GM12878 (cell line): ENCODE measurements at regions not wholly inside any gene's neighbourhood (a gene's known extent, or its start where the extent isn't known, plus 50 kb on each side); places are given as distances from the start of the nearest gene placed in this dataset.

Experiments
- ATAC-seq: fragments of 200-7000 bp; cut with Tn5 transposase; 3 replicates; pipeline ENCODE4 v1.9.1; 2020; ENCODE audit warnings: mild to moderate bottlenecking, moderate library complexity
- BruUV-seq: library from RNA; stranded (reverse); fragments of 400-500 nt; replicated peaks from 2 replicates; lab custom pipeline; 2021; lab: Mats Ljungman, UMichigan
- CTCF ChIA-PET: fragments of 300-600 bp; sonication (Branson Sonifier 250); formaldehyde crosslinking; extraction: SDS; loops from one replicate; lab custom pipeline; 2021; ENCODE audit warnings: inconsistent platforms; lab: Yijun Ruan, JAX
- POLR2A ChIA-PET: fragments of 350-600 bp; formaldehyde crosslinking; extraction: SDS; loops from one replicate; lab custom pipeline; 2021; ENCODE audit warnings: inconsistent platforms; lab: Charles Lee
- RAD21 ChIA-PET: fragments of 300-600 bp; sonication (Branson Sonifier 250); formaldehyde crosslinking; loops from one replicate; lab custom pipeline; 2023; ENCODE audit warnings: antibody characterized with exemption; ENCODE audit not compliant: unreplicated experiment; lab: Charles Lee
- SMC1A ChIA-PET: fragments of 300-600 bp; sonication (Branson Sonifier 250); formaldehyde crosslinking; loops from one replicate; lab custom pipeline; 2023; ENCODE audit not compliant: unreplicated experiment, uncharacterized antibody; lab: Charles Lee
- DNase-seq: peaks from one replicate; pipeline ENCODE4 v3.0.0-alpha.2; 2011; ENCODE audit warnings: low read depth, low spot score
- FAIRE-seq: peaks from 3 replicates; lab custom pipeline; 2011; peaks lifted over from hg19 to GRCh38; lab: Jason Lieb, UNC
- H2AFZ ChIP-seq: 2 replicates; pipeline ENCODE4 v1.6.0; 2011; ENCODE audit warnings: low read depth, low read length, control low read depth; ENCODE audit not compliant: control insufficient read depth
- H3K27ac ChIP-seq: 2 replicates; pipeline ENCODE4 v1.5.1; 2011; ENCODE audit warnings: control low read depth; ENCODE audit not compliant: control insufficient read depth, insufficient read depth
- H3K27me3 ChIP-seq, 2 experiments: replicated peaks in 1 of 2; 2 replicates each; pipeline versions ENCODE4 v1.6.0 to v1.6.1; 2011; ENCODE audit warnings: low read length in 1 of 2; ENCODE audit not compliant: control insufficient read depth in 2 of 2, insufficient read depth in 2 of 2
- H3K36me3 ChIP-seq, 2 experiments: 2 replicates each; pipeline ENCODE4 v1.5.1; 2011; ENCODE audit warnings: low read length in 1 of 2; ENCODE audit not compliant: control insufficient read depth in 2 of 2, insufficient read depth in 2 of 2
- H3K4me1 ChIP-seq: 2 replicates; pipeline ENCODE4 v1.6.1; 2011; ENCODE audit warnings: mild to moderate bottlenecking, low read length, moderate library complexity, mixed read lengths; ENCODE audit not compliant: control insufficient read depth, insufficient read depth
- H3K4me2 ChIP-seq: 2 replicates; pipeline ENCODE4 v1.6.0; 2011; ENCODE audit warnings: control low read depth; ENCODE audit not compliant: control insufficient read depth, insufficient read depth
- H3K4me3 ChIP-seq: fragments of 200-600 bp; sonication (generic); 2 replicates; pipeline ENCODE4 v1.5.1; 2016
- H3K79me2 ChIP-seq: 2 replicates; pipeline ENCODE4 v1.6.0; 2011; ENCODE audit warnings: low read length; ENCODE audit not compliant: control insufficient read depth, insufficient read depth
- H3K9ac ChIP-seq: 2 replicates; pipeline ENCODE4 v1.8.0; 2011; ENCODE audit warnings: low read length, control low read depth, mixed read lengths; ENCODE audit not compliant: control insufficient read depth, insufficient read depth
- H3K9me3 ChIP-seq: replicated peaks from 3 replicates; pipeline ENCODE4 v1.5.1; 2011; ENCODE audit warnings: mild to moderate bottlenecking, low read length; ENCODE audit not compliant: control insufficient read depth, insufficient read depth
- H4K20me1 ChIP-seq: 2 replicates; pipeline ENCODE4 v1.6.0; 2011; ENCODE audit not compliant: control insufficient read depth, insufficient read depth
- ETV6 ChIP-seq, 2 experiments: fragments of 450-650 bp in 1 of 2; IDR thresholded peaks in 1 of 2; conservative IDR thresholded peaks in 1 of 2; 2 replicates each; pipeline ENCODE4 v1.6.1; 2014; ENCODE audit warnings: antibody characterized with exemption in 1 of 2, borderline replicate concordance in 1 of 2, low read depth in 1 of 2, mild to moderate bottlenecking in 1 of 2, moderate library complexity in 1 of 2
- HDGF ChIP-seq: fragments of 450-650 bp; IDR thresholded peaks from 2 replicates; pipeline ENCODE4 v1.6.1; 2016; ENCODE audit warnings: antibody characterized with exemption
- IKZF2 ChIP-seq, 2 experiments: fragments of 450-650 bp; IDR thresholded peaks; 2 replicates each; pipeline ENCODE4 v1.6.1; 2017; ENCODE audit warnings: mild to moderate bottlenecking in 2 of 2, moderate library complexity in 2 of 2
- MEF2A ChIP-seq: IDR thresholded peaks from 2 replicates; pipeline ENCODE4 v1.6.1; 2011; ENCODE audit warnings: low read depth, mild to moderate bottlenecking, low read length, moderate library complexity; ENCODE audit not compliant: insufficient read depth
- PML ChIP-seq: IDR thresholded peaks from 2 replicates; pipeline ENCODE4 v1.6.1; 2012; ENCODE audit warnings: low read length, inconsistent platforms
- POLR2A ChIP-seq: IDR thresholded peaks from 2 replicates; pipeline ENCODE4 v1.6.1; 2011; ENCODE audit warnings: low read depth, mild to moderate bottlenecking, low read length
- RAD21 ChIP-seq: IDR thresholded peaks from 2 replicates; pipeline ENCODE4 v1.6.1; 2011; ENCODE audit warnings: mild to moderate bottlenecking, low read depth, low read length, moderate library complexity; ENCODE audit not compliant: insufficient read depth
- SREBF2 ChIP-seq: IDR thresholded peaks from 2 replicates; pipeline ENCODE4 v1.6.1; 2012; ENCODE audit warnings: mild to moderate bottlenecking, low read length
- WGBS: methylation state at CpG from one replicate; pipeline ENCODE4 v1.1.6; 2016; ENCODE audit warnings: low lambda C conversion rate; ENCODE audit not compliant: insufficient replicate concordance, insufficient coverage; ENCODE audit errors: missing lambda C conversion rate; 5-methylcytosine and 5-hydroxymethylcytosine counted together
- in situ Hi-C: fragments of 300-500 bp; cut with MboI; formaldehyde crosslinking; loops from 9 replicates; pipeline ENCODE4 v1.14.3; 2018; ENCODE audit warnings: mixed read lengths
- intact Hi-C: fragments of 100-400 bp; cut with micrococcal nuclease; formaldehyde crosslinking; loops from one replicate; pipeline ENCODE4 v1.14.2; 2022; ENCODE audit not compliant: unreplicated experiment
- TF ChIP-seq, protein P1 (sequence below): fragments of 450-650 bp; IDR thresholded peaks from 2 replicates; pipeline ENCODE4 v1.6.1; 2017; ENCODE audit warnings: mild to moderate bottlenecking
- TF ChIP-seq, protein P2 (sequence below): fragments of 450-650 bp; formaldehyde crosslinking; IDR thresholded peaks from 2 replicates; pipeline ENCODE4 v1.4.0; 2022; ENCODE audit warnings: mild to moderate bottlenecking, moderate library complexity
- TF ChIP-seq, protein P3 (sequence below): fragments of 450-650 bp; formaldehyde crosslinking; IDR thresholded peaks from 2 replicates; pipeline ENCODE4 v1.4.0; 2020; ENCODE audit warnings: mild to moderate bottlenecking, moderate library complexity
- TF ChIP-seq, protein P4 (sequence below): fragments of 150-350 bp; IDR thresholded peaks from 2 replicates; pipeline ENCODE4 v1.6.1; 2014; ENCODE audit warnings: mild to moderate bottlenecking, low read depth, low read length

DNA sequence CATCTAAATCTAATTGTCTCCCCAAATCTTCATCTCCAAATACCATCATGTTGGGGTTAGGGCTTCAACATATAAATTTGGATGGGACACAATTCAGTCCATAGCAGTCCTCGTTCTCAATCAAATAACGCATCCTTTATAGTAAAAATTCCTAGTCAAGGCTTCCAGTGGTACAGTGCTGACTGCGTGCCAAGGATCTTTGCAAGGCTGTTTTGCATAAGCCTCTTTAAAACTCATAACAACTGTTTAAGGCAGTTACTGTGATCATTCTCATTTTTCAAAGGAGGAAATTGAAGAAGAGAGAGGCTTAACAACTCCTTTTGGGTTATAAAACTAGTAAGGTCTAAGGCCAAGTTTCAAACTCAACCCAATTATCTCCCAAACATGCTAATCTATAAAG is 666.9 kb downstream of the NYAP2 start:
- FAIRE-seq: no peak
- TF ChIP-seq, protein P1, sequence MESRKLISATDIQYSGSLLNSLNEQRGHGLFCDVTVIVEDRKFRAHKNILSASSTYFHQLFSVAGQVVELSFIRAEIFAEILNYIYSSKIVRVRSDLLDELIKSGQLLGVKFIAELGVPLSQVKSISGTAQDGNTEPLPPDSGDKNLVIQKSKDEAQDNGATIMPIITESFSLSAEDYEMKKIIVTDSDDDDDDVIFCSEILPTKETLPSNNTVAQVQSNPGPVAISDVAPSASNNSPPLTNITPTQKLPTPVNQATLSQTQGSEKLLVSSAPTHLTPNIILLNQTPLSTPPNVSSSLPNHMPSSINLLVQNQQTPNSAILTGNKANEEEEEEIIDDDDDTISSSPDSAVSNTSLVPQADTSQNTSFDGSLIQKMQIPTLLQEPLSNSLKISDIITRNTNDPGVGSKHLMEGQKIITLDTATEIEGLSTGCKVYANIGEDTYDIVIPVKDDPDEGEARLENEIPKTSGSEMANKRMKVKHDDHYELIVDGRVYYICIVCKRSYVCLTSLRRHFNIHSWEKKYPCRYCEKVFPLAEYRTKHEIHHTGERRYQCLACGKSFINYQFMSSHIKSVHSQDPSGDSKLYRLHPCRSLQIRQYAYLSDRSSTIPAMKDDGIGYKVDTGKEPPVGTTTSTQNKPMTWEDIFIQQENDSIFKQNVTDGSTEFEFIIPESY: no peak
- TF ChIP-seq RAD21: no peak
- TF ChIP-seq IKZF2 (IDR thresholded peaks at IDR 0.05): no peak
- TF ChIP-seq, protein P2, sequence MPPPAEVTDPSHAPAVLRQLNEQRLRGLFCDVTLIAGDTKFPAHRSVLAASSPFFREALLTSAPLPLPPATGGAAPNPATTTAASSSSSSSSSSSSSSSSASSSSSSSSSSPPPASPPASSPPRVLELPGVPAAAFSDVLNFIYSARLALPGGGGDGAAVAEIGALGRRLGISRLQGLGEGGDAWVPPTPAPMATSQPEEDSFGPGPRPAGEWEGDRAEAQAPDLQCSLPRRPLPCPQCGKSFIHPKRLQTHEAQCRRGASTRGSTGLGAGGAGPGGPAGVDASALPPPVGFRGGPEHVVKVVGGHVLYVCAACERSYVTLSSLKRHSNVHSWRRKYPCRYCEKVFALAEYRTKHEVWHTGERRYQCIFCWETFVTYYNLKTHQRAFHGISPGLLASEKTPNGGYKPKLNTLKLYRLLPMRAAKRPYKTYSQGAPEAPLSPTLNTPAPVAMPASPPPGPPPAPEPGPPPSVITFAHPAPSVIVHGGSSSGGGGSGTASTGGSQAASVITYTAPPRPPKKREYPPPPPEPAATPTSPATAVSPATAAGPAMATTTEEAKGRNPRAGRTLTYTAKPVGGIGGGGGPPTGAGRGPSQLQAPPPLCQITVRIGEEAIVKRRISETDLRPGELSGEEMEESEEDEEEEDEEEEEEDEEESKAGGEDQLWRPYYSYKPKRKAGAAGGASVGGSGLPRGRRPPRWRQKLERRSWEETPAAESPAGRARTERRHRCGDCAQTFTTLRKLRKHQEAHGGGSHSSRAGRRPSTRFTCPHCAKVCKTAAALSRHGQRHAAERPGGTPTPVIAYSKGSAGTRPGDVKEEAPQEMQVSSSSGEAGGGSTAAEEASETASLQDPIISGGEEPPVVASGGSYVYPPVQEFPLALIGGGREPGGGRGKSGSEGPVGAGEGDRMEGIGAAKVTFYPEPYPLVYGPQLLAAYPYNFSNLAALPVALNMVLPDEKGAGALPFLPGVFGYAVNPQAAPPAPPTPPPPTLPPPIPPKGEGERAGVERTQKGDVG (CRISPR knock-in tag): no peak
- no peak for TF ChIP-seq SREBF2
- TF ChIP-seq PML: no peak
- TF ChIP-seq HDGF: no peak
- no peak for TF ChIP-seq POLR2A
- TF ChIP-seq ETV6 (conservative IDR thresholded peaks at IDR 0.05 in 1 of 2, IDR thresholded peaks at IDR 0.05 in 1 of 2; ENCODE audit: borderline replicate concordance in 1 of 2, low read depth in 1 of 2): no peak
- TF ChIP-seq, protein P3, sequence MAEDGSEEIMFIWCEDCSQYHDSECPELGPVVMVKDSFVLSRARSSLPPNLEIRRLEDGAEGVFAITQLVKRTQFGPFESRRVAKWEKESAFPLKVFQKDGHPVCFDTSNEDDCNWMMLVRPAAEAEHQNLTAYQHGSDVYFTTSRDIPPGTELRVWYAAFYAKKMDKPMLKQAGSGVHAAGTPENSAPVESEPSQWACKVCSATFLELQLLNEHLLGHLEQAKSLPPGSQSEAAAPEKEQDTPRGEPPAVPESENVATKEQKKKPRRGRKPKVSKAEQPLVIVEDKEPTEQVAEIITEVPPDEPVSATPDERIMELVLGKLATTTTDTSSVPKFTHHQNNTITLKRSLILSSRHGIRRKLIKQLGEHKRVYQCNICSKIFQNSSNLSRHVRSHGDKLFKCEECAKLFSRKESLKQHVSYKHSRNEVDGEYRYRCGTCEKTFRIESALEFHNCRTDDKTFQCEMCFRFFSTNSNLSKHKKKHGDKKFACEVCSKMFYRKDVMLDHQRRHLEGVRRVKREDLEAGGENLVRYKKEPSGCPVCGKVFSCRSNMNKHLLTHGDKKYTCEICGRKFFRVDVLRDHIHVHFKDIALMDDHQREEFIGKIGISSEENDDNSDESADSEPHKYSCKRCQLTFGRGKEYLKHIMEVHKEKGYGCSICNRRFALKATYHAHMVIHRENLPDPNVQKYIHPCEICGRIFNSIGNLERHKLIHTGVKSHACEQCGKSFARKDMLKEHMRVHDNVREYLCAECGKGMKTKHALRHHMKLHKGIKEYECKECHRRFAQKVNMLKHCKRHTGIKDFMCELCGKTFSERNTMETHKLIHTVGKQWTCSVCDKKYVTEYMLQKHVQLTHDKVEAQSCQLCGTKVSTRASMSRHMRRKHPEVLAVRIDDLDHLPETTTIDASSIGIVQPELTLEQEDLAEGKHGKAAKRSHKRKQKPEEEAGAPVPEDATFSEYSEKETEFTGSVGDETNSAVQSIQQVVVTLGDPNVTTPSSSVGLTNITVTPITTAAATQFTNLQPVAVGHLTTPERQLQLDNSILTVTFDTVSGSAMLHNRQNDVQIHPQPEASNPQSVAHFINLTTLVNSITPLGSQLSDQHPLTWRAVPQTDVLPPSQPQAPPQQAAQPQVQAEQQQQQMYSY (CRISPR knock-in tag): no peak
- no peak for TF ChIP-seq MEF2A
- TF ChIP-seq, protein P4, sequence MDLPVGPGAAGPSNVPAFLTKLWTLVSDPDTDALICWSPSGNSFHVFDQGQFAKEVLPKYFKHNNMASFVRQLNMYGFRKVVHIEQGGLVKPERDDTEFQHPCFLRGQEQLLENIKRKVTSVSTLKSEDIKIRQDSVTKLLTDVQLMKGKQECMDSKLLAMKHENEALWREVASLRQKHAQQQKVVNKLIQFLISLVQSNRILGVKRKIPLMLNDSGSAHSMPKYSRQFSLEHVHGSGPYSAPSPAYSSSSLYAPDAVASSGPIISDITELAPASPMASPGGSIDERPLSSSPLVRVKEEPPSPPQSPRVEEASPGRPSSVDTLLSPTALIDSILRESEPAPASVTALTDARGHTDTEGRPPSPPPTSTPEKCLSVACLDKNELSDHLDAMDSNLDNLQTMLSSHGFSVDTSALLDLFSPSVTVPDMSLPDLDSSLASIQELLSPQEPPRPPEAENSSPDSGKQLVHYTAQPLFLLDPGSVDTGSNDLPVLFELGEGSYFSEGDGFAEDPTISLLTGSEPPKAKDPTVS: no peak

More for the DNA sequence above, 666.9 kb downstream of the NYAP2 start:
- no peak overlapping the region for H2AFZ ChIP-seq
- H3K27me3 ChIP-seq: no peaks in the 10 kb centered on the region
- H3K79me2 ChIP-seq: no peaks in the 10 kb centered on the region
- BruUV-seq: no TSS peak
- no peaks in the 10 kb centered on the region for H3K36me3 ChIP-seq
- no peaks in the 10 kb centered on the region for H3K9me3 ChIP-seq
- H3K4me1 ChIP-seq: no peaks in the 10 kb centered on the region
- no peak overlapping the region for H3K9ac ChIP-seq
- DNase-seq (no peak), ATAC-seq (no peak)
- in situ Hi-C loops: no loop called here
- ChIA-PET RAD21 (no interaction called here), POLR2A (no interaction called here), CTCF (no interaction called here), SMC1A (no interaction called here)
- WGBS: 30% methylated on average over 3 of the region's 3 CpGs
- intact Hi-C loops: no loop called here
- H3K4me3 ChIP-seq: no peak overlapping the region
- no peak overlapping the region for H3K4me2 ChIP-seq
- H3K27ac ChIP-seq: no peak overlapping the region
- no peaks in the 10 kb centered on the region for H4K20me1 ChIP-seq
